ENCODE measurements at regions not wholly inside any gene's neighbourhood (a gene's known extent, or its start where the extent isn't known, plus 50 kb on each side); places are given as distances from the start of the nearest gene placed in this dataset.
"Not testable (repeated sequence)": the region's sequence is repeated elsewhere in the genome, so short reads cannot be mapped to it uniquely, and the experiment has no call there.

DNA sequence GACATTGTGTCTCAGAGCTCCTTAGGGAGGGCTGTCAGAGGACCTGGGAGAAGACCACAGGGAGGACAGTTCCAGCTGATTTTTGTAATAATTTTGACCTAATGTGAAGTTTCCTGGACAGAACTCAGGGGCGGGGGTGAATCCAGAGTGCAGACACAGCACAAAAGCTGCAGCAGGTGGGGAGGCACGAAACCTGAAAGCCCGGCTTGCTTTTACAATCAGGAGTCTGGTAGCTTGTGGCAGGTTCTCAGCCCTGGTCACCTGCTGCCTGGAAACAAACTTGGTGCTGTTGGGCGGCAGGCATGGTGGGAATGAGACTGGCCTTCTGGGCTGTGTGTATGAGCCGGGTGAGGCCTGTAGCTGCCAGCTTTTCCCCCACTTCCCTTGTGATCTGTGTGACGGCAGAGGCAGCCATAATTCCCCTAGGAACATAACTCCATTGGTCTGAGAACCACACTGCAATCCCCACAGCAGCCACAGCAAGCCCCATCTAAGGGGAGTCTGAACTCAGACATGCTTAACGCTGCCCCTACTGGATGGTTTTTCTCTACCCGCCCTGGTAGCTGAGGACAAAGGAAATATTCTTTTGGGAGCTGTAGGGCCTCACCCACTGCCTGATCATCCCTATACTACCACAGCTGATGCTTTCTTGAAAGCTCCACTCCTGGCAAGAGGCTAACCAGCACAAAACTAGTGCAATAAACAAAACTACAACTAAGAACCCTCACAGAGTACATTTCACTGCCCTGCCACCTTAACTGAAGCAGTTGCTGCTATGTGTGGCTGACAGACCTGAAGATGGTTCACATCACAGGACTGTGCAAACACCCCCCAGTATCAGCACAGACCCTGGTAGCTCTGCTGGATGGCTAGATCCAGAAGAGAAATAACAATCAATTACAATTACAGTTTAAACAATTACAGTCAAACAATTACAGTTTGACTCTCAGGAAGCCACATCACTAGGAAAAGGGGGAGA lies 1055.1 kb upstream of the GJE1 start:
- peak; percentile 5 for DNase-seq (ENCODE audit: low spot score)
- in situ Hi-C loops (cut with MboI; ENCODE audit: low sequenced_read_pairs, unreplicated experiment): no loop called here
- no peak for TF ChIP-seq CTCF (IDR thresholded peaks at IDR 0.05; ENCODE audit: borderline replicate concordance, control extremely low read depth, extremely low read depth, insufficient read depth, missing control alignments)

GRCh38 chr6:141057761-141058160 lies 1075.0 kb upstream of the GJE1 start:
- in situ Hi-C loops (cut with MboI; ENCODE audit: low sequenced_read_pairs, unreplicated experiment): no loop called here
- TF ChIP-seq CTCF (IDR thresholded peaks at IDR 0.05; ENCODE audit: borderline replicate concordance, control extremely low read depth, extremely low read depth, insufficient read depth, missing control alignments): no peak
- no peak for DNase-seq (ENCODE audit: low spot score)

- in situ Hi-C loops (cut with MboI; ENCODE audit: low sequenced_read_pairs, unreplicated experiment): no loop called here
Measured at GRCh38 chr6:141056945-141057625, 1075.6 kb upstream of the GJE1 start.

DNA sequence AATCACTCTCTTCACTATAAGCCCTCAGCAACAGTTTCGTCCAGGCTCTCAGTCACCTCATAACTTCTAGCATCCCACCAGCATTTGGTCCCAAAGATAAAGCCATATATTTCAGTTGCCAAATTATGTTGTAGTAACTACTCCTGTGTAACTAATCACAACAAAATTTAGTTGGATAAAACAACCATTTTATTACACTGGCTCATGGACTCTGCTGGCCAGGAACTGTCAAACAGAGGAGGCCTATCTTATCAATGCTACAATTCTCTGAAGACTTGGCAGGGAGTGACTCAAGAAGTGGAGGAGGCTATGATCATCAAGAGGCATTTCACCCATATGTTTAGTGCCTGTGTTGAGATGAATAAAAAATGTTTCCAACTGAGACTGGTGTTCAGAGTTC lies 1082.3 kb upstream of the GJE1 start:
- no peak for TF ChIP-seq CTCF (IDR thresholded peaks at IDR 0.05; ENCODE audit: borderline replicate concordance, control extremely low read depth, extremely low read depth, insufficient read depth, missing control alignments)
- no peak for DNase-seq (ENCODE audit: low spot score)
- in situ Hi-C loops (cut with MboI; ENCODE audit: low sequenced_read_pairs, unreplicated experiment): no loop called here

More at GRCh38 chr6:141056945-141057625, 1075.6 kb upstream of the GJE1 start:
- DNase-seq (ENCODE audit: low spot score): no peak
- TF ChIP-seq CTCF (IDR thresholded peaks at IDR 0.05; ENCODE audit: borderline replicate concordance, control extremely low read depth, extremely low read depth, insufficient read depth, missing control alignments): no peak

- no peak for TF ChIP-seq CTCF (IDR thresholded peaks at IDR 0.05; ENCODE audit: borderline replicate concordance, control extremely low read depth, extremely low read depth, insufficient read depth, missing control alignments)
- no peak for DNase-seq (ENCODE audit: low spot score)
- in situ Hi-C loops (cut with MboI; ENCODE audit: low sequenced_read_pairs, unreplicated experiment): no loop called here
Measured at GRCh38 chr6:141048451-141048850, 1084.3 kb upstream of the GJE1 start.

- DNase-seq (ENCODE audit: low spot score); in situ Hi-C loops (cut with MboI; ENCODE audit: low sequenced_read_pairs, unreplicated experiment): not testable (repeated sequence)
Measured at GRCh38 chr6:141046496-141046895, 1086.2 kb upstream of the GJE1 start.

GRCh38 chr6:141041596-141042087 lies 1091.1 kb upstream of the GJE1 start:
- in situ Hi-C loops (cut with MboI; ENCODE audit: low sequenced_read_pairs, unreplicated experiment): no loop called here

More at GRCh38 chr6:141041596-141042087, 1091.1 kb upstream of the GJE1 start:
- TF ChIP-seq CTCF (IDR thresholded peaks at IDR 0.05; ENCODE audit: borderline replicate concordance, control extremely low read depth, extremely low read depth, insufficient read depth, missing control alignments): no peak
- no peak for DNase-seq (ENCODE audit: low spot score)
